Uterus (tissue), 3 donors: ENCODE measurements at regions not wholly inside any gene's neighbourhood (a gene's known extent, or its start where the extent isn't known, plus 50 kb on each side); places are given as distances from the start of the nearest gene placed in this dataset.
"Not testable (repeated sequence)": the region's sequence is repeated elsewhere in the genome, so short reads cannot be mapped to it uniquely, and the experiment has no call there.

Experiments
- DNase-seq, 2 donors: peaks; one replicate each; pipeline ENCODE4 v3.0.0-alpha.2; 2019 to 2020
- H3K27ac ChIP-seq, 2 donors: fragments of 200-600 bp; sonication (generic); 1 replicate in 1 of 2; 2 replicates in 1 of 2; pipeline ENCODE4 v1.5.1; 2016 to 2018
- H3K27me3 ChIP-seq, 2 donors: fragments of 200-600 bp; sonication (generic); one replicate each; pipeline ENCODE4 v1.5.1; 2018 to 2019; ENCODE audit warnings: control low read depth in 1 of 2
- H3K36me3 ChIP-seq, 2 donors: fragments of 200-600 bp; sonication (generic); one replicate each; pipeline ENCODE4 v1.5.1; 2019; ENCODE audit warnings: control low read depth in 1 of 2
- H3K4me1 ChIP-seq, 2 donors: fragments of 200-600 bp; sonication (generic); one replicate each; pipeline ENCODE4 v1.5.1; 2018 to 2019; ENCODE audit warnings: control low read depth in 1 of 2
- H3K4me3 ChIP-seq, 2 donors: fragments of 200-600 bp; sonication (generic); 1 replicate in 1 of 2; 2 replicates in 1 of 2; pipeline ENCODE4 v1.5.1; 2018 to 2019; ENCODE audit warnings: mild to moderate bottlenecking in 1 of 2
- H3K9me3 ChIP-seq, 2 donors: fragments of 200-600 bp; sonication (generic); one replicate each; pipeline ENCODE4 v1.5.1; 2019; ENCODE audit warnings: control low read depth in 1 of 2
- POLR2A ChIP-seq, 2 donors: fragments of 450-650 bp; IDR thresholded peaks; one replicate each; pipeline ENCODE4 v1.6.1; 2016; ENCODE audit warnings: antibody characterized with exemption in 2 of 2, mild to moderate bottlenecking in 1 of 2, moderate library complexity in 1 of 2
- intact Hi-C: fragments of 100-400 bp; cut with DNase I; formaldehyde crosslinking; loops from one replicate; pipeline ENCODE4 v1.15.1; 2023; ENCODE audit warnings: low total_unique reads
- TF ChIP-seq, protein P1 (sequence below), 4 experiments: fragments of 200-600 bp in 2 of 4; fragments of 450-650 bp in 2 of 4; sonication (generic) in 2 of 4; IDR thresholded peaks; one replicate each; pipeline ENCODE4 v1.5.1; 2016 to 2019; ENCODE audit warnings: antibody characterized with exemption in 4 of 4, mild to moderate bottlenecking in 2 of 4, moderate library complexity in 1 of 4
- donor health status: DM: yes; HTN: yes; CAD: no.

- Histone ChIP-seq H3K9me3 (no peaks in the 10 kb centered on the region), H3K27ac (no peak overlapping the region), H3K4me1 (no peaks in the 10 kb centered on the region), H3K27me3 (no peaks in the 10 kb centered on the region), H3K4me3 (no peak overlapping the region), H3K36me3 (no peaks in the 10 kb centered on the region)
- TF ChIP-seq, protein P1, sequence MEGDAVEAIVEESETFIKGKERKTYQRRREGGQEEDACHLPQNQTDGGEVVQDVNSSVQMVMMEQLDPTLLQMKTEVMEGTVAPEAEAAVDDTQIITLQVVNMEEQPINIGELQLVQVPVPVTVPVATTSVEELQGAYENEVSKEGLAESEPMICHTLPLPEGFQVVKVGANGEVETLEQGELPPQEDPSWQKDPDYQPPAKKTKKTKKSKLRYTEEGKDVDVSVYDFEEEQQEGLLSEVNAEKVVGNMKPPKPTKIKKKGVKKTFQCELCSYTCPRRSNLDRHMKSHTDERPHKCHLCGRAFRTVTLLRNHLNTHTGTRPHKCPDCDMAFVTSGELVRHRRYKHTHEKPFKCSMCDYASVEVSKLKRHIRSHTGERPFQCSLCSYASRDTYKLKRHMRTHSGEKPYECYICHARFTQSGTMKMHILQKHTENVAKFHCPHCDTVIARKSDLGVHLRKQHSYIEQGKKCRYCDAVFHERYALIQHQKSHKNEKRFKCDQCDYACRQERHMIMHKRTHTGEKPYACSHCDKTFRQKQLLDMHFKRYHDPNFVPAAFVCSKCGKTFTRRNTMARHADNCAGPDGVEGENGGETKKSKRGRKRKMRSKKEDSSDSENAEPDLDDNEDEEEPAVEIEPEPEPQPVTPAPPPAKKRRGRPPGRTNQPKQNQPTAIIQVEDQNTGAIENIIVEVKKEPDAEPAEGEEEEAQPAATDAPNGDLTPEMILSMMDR (IDR thresholded peaks at IDR 0.05), result no peak
- no peak for TF ChIP-seq POLR2A (IDR thresholded peaks at IDR 0.05)
- no peak for DNase-seq
- intact Hi-C loops, result no loop called here
These were observed 182.6 kb upstream of the FZD8 start for GRCh38 chr10:35824704-35825103.

DNA sequence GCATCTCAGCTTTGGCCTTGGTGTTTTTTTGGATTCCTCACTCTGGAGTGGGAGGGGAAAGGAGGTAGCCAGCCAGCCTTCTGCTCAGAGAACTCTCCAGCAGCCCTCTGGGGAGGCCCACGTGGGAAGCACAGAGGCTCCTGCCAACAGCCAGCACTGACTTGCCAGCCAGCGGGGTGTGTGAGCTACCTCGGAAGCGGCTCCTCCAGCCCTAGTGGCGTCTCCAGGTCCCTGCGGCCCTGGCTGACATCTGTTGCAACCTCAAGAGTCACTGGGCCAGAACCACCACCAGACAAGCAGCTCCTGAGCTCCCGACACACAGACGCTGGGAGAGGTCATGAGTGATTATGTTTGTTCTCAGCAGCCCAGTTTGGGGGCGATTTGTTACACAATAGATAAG is 180.2 kb upstream of the FZD8 start:
- intact Hi-C loops, result no loop called here
- no peak overlapping the region for H3K27ac ChIP-seq
- H3K9me3 ChIP-seq, result no peaks in the 10 kb centered on the region
- H3K36me3 ChIP-seq, result no peaks in the 10 kb centered on the region
- TF ChIP-seq POLR2A (IDR thresholded peaks at IDR 0.05), result no peak
- TF ChIP-seq, protein P1 (IDR thresholded peaks at IDR 0.05), result peak in 1 of 4 experiments; percentile 20
- H3K4me3 ChIP-seq, result no peak overlapping the region
- DNase-seq, result peak; percentile 24 to 75
- H3K27me3 ChIP-seq, result no peaks in the 10 kb centered on the region
- no peaks in the 10 kb centered on the region for H3K4me1 ChIP-seq

DNA sequence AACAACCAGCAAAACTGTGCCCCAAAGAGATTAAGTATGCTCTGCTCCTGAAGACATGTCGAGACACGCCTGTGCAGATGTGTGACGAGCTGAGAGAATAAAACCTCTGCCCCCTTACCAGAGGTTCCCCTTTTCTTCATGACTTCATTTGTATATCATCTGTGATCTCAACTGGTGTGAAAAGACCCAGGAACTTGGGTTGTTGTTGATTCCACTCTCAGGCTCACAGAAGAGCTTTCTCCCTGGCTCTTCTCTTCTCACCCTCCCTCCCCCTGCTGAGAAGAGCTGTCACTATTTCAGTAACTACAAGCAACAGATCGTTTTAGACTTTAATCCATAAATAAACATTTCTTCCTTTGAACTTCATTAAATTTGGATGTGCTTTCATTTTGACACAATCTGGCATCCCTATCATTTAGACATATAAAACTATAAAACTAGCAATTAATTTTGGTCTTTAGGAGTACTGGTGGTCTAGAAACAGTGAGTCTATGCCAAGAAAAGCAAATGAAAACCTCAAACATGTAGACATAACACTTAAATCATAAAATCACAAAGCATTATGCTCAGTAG is 179.3 kb upstream of the FZD8 start:
- intact Hi-C loops, result no loop called here
- H3K4me1 ChIP-seq, result no peaks in the 10 kb centered on the region
- H3K36me3 ChIP-seq, result no peaks in the 10 kb centered on the region
- DNase-seq, result no peak
- no peaks in the 10 kb centered on the region for H3K27me3 ChIP-seq
- no peak for TF ChIP-seq POLR2A (IDR thresholded peaks at IDR 0.05)
- TF ChIP-seq, protein P1 (IDR thresholded peaks at IDR 0.05), result no peak
- no peak overlapping the region for H3K4me3 ChIP-seq
- H3K27ac ChIP-seq, result no peak overlapping the region
- H3K9me3 ChIP-seq, result no peaks in the 10 kb centered on the region

GRCh38 chr10:35819736-35820135 is 177.6 kb upstream of the FZD8 start:
- no peaks in the 10 kb centered on the region for H3K27me3 ChIP-seq
- intact Hi-C loops, result no loop called here
- no peaks in the 10 kb centered on the region for H3K36me3 ChIP-seq
- H3K27ac ChIP-seq, result no peak overlapping the region
- no peaks in the 10 kb centered on the region for H3K9me3 ChIP-seq
- TF ChIP-seq, protein P1 (IDR thresholded peaks at IDR 0.05), result no peak
- no peak for TF ChIP-seq POLR2A (IDR thresholded peaks at IDR 0.05)
- H3K4me3 ChIP-seq, result no peak overlapping the region
- H3K4me1 ChIP-seq, result no peaks in the 10 kb centered on the region
- DNase-seq, result no peak

DNA sequence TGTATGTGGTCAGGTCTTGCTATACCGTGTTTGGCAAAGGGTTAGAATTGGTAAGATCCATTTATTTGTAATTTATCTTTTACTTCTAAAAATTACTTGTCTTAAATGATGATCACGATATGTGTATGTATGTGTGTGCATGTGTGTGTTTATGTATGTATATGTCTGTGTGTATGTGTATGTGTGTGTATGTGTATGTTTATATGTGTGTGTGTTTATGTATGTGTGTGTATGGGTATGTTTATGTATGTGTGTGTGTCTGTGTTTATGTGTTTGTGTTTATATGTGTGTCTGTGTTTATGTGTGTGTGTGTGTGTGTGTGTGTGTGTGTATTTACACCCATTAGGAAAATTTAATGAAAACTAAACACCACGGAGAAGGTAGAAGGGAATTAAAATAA is 176.9 kb upstream of the FZD8 start:
- no peak for DNase-seq
- Histone ChIP-seq H3K4me1 (no peaks in the 10 kb centered on the region), H3K27ac (no peak overlapping the region), H3K9me3 (no peaks in the 10 kb centered on the region), H3K4me3 (no peak overlapping the region), H3K36me3 (no peaks in the 10 kb centered on the region), H3K27me3 (no peaks in the 10 kb centered on the region)
- no peak for TF ChIP-seq POLR2A (IDR thresholded peaks at IDR 0.05)
- TF ChIP-seq, protein P1 (IDR thresholded peaks at IDR 0.05), result no peak
- intact Hi-C loops, result no loop called here

GRCh38 chr10:35817109-35817508 is 175.0 kb upstream of the FZD8 start:
- H3K9me3 ChIP-seq, H3K27me3 ChIP-seq, intact Hi-C loops, H3K4me1 ChIP-seq, DNase-seq, H3K27ac ChIP-seq, H3K36me3 ChIP-seq, H3K4me3 ChIP-seq: not testable (repeated sequence)
